SK-N-SH treated with all-trans-retinoic acid at 6 μM for 48 hours (cell line): ENCODE measurements at regions not wholly inside any gene's neighbourhood (a gene's known extent, or its start where the extent isn't known, plus 50 kb on each side); places are given as distances from the start of the nearest gene placed in this dataset.

ENCODE experiments used
- ARNTL ChIP-seq: fragments of 450-650 bp; formaldehyde crosslinking; IDR thresholded peaks from 2 replicates; pipeline ENCODE4 v1.5.0; 2020; ENCODE audit warnings: low read depth, mild to moderate bottlenecking, moderate library complexity, borderline replicate concordance
- CSDC2 ChIP-seq: fragments of 250-450 bp; sonication (Bioruptor Pico); IDR thresholded peaks from 2 replicates; pipeline ENCODE4 v1.5.0; 2020; ENCODE audit warnings: mild to moderate bottlenecking, moderate library complexity
- GLIS3 ChIP-seq: fragments of 250-450 bp; sonication (Bioruptor Pico); IDR thresholded peaks from 2 replicates; pipeline ENCODE4 v1.5.0; 2020; ENCODE audit warnings: mild to moderate bottlenecking, moderate library complexity
- ISL1 ChIP-seq: fragments of 250-450 bp; sonication (Bioruptor Pico); IDR thresholded peaks from 2 replicates; pipeline ENCODE4 v2.1.2; 2022; ENCODE audit warnings: mild to moderate bottlenecking, moderate library complexity
- RARB ChIP-seq: fragments of 250-450 bp; sonication (Bioruptor Pico); IDR thresholded peaks from 2 replicates; pipeline ENCODE4 v1.8.0; 2021; ENCODE audit warnings: mild to moderate bottlenecking, moderate library complexity
- TCF4 ChIP-seq: fragments of 250-450 bp; sonication (Bioruptor Pico); IDR thresholded peaks from 2 replicates; pipeline ENCODE4 v1.8.0; 2021; ENCODE audit warnings: mild to moderate bottlenecking, moderate library complexity, borderline replicate concordance
- ZC3H10 ChIP-seq: fragments of 250-450 bp; sonication (Bioruptor Pico); IDR thresholded peaks from 2 replicates; pipeline ENCODE4 v1.5.1; 2021; ENCODE audit warnings: mild to moderate bottlenecking, moderate library complexity
- ZFP3 ChIP-seq: fragments of 250-450 bp; sonication (Bioruptor Pico); IDR thresholded peaks from 2 replicates; pipeline ENCODE4 v1.5.0; 2020; ENCODE audit warnings: mild to moderate bottlenecking, moderate library complexity
- ZNF565 ChIP-seq: fragments of 450-650 bp; formaldehyde crosslinking; conservative IDR thresholded peaks from 2 replicates; pipeline ENCODE4 v1.5.0; 2020; ENCODE audit warnings: low read depth, mild to moderate bottlenecking, moderate library complexity
- ZNF70 ChIP-seq: fragments of 450-650 bp; formaldehyde crosslinking; IDR thresholded peaks from 2 replicates; pipeline ENCODE4 v1.5.0; 2020; ENCODE audit warnings: mild to moderate bottlenecking, moderate library complexity
- ZNF8 ChIP-seq: fragments of 450-650 bp; formaldehyde crosslinking; IDR thresholded peaks from 2 replicates; pipeline ENCODE4 v1.5.0; 2020; ENCODE audit warnings: mild to moderate bottlenecking, moderate library complexity
- TF ChIP-seq, protein P1 (sequence below): fragments of 250-450 bp; sonication (Bioruptor Pico); IDR thresholded peaks from 2 replicates; pipeline ENCODE4 v1.5.1; 2021; ENCODE audit warnings: mild to moderate bottlenecking, moderate library complexity
- TF ChIP-seq, protein P2 (sequence below): fragments of 250-450 bp; sonication (Bioruptor Pico); IDR thresholded peaks from 2 replicates; pipeline ENCODE4 v1.8.0; 2021; ENCODE audit warnings: low read depth, mild to moderate bottlenecking, moderate library complexity, borderline replicate concordance
- TF ChIP-seq, protein P3 (sequence below): fragments of 250-450 bp; sonication (Bioruptor Pico); IDR thresholded peaks from 2 replicates; pipeline ENCODE4 v1.8.0; 2020; ENCODE audit warnings: mild to moderate bottlenecking, moderate library complexity, borderline replicate concordance

DNA sequence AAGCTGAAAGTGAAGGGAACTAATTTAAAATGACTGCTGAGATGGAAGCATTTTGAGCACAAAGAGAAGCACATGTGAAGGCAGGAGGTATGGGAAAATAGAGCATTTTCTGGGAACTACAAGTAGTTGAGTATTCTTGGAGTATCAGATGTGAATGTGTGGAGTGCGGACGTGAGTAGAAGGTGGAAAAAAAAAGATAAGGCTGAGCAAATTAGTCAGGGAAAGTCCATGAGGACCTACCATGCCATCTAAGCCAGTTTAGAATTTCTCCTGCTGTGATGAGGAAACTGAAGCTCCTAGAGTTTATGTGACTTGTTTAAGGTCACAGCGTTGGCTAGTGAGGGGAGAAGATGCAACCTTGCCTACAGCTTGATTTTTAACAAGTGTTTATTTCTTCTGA, 578.1 kb upstream of the MIR17HG start:
- TF ChIP-seq RARB, result no peak
- no peak for TF ChIP-seq CSDC2 (CRISPR knock-in tag)
- no peak for TF ChIP-seq GLIS3 (CRISPR knock-in tag)
- no peak for TF ChIP-seq ARNTL (CRISPR knock-in tag)
- TF ChIP-seq, protein P1, sequence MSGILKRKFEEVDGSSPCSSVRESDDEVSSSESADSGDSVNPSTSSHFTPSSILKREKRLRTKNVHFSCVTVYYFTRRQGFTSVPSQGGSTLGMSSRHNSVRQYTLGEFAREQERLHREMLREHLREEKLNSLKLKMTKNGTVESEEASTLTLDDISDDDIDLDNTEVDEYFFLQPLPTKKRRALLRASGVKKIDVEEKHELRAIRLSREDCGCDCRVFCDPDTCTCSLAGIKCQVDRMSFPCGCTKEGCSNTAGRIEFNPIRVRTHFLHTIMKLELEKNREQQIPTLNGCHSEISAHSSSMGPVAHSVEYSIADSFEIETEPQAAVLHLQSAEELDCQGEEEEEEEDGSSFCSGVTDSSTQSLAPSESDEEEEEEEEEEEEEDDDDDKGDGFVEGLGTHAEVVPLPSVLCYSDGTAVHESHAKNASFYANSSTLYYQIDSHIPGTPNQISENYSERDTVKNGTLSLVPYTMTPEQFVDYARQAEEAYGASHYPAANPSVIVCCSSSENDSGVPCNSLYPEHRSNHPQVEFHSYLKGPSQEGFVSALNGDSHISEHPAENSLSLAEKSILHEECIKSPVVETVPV (CRISPR knock-in tag), result no peak
- no peak for TF ChIP-seq ZC3H10
- TF ChIP-seq ZNF565, result no peak
- TF ChIP-seq TCF4 (CRISPR knock-in tag), result no peak
- TF ChIP-seq ZFP3 (CRISPR knock-in tag), result no peak
- TF ChIP-seq, protein P2, sequence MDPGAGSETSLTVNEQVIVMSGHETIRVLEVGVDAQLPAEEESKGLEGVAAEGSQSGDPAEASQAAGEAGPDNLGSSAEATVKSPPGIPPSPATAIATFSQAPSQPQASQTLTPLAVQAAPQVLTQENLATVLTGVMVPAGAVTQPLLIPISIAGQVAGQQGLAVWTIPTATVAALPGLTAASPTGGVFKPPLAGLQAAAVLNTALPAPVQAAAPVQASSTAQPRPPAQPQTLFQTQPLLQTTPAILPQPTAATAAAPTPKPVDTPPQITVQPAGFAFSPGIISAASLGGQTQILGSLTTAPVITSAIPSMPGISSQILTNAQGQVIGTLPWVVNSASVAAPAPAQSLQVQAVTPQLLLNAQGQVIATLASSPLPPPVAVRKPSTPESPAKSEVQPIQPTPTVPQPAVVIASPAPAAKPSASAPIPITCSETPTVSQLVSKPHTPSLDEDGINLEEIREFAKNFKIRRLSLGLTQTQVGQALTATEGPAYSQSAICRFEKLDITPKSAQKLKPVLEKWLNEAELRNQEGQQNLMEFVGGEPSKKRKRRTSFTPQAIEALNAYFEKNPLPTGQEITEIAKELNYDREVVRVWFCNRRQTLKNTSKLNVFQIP, result no peak
- no peak for TF ChIP-seq ISL1 (CRISPR knock-in tag)
- TF ChIP-seq ZNF70 (CRISPR knock-in tag), result no peak
- TF ChIP-seq, protein P3, sequence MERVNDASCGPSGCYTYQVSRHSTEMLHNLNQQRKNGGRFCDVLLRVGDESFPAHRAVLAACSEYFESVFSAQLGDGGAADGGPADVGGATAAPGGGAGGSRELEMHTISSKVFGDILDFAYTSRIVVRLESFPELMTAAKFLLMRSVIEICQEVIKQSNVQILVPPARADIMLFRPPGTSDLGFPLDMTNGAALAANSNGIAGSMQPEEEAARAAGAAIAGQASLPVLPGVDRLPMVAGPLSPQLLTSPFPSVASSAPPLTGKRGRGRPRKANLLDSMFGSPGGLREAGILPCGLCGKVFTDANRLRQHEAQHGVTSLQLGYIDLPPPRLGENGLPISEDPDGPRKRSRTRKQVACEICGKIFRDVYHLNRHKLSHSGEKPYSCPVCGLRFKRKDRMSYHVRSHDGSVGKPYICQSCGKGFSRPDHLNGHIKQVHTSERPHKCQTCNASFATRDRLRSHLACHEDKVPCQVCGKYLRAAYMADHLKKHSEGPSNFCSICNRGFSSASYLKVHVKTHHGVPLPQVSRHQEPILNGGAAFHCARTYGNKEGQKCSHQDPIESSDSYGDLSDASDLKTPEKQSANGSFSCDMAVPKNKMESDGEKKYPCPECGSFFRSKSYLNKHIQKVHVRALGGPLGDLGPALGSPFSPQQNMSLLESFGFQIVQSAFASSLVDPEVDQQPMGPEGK (CRISPR knock-in tag), result no peak
- TF ChIP-seq ZNF8 (CRISPR knock-in tag), result no peak
